H9 (cell line): ENCODE measurements at regions not wholly inside any gene's neighbourhood (a gene's known extent, or its start where the extent isn't known, plus 50 kb on each side); places are given as distances from the start of the nearest gene placed in this dataset.

Experiments
- DNase-seq: peaks from one replicate; pipeline ENCODE4 v3.0.0-alpha.2; 2017
- H2AFZ ChIP-seq: one replicate; pipeline ENCODE4 v1.6.1; 2013; ENCODE audit warnings: mild to moderate bottlenecking, low read length, control low read depth, moderate library complexity
- H2AK5ac ChIP-seq: 2 replicates; pipeline ENCODE4 v1.6.1; 2013; ENCODE audit warnings: low read length, control low read depth, mixed read lengths; ENCODE audit not compliant: insufficient read length
- H2BK120ac ChIP-seq: one replicate; pipeline ENCODE4 v1.6.1; 2013; ENCODE audit warnings: low read depth, mild to moderate bottlenecking, low read length, control low read depth, inconsistent platforms; ENCODE audit not compliant: poor library complexity, severe bottlenecking
- H2BK12ac ChIP-seq: 2 replicates; pipeline ENCODE4 v1.6.1; 2013; ENCODE audit warnings: low read length, control low read depth, mixed read lengths, low read depth; ENCODE audit not compliant: insufficient read length
- H2BK15ac ChIP-seq: 2 replicates; pipeline ENCODE4 v1.6.1; 2013; ENCODE audit warnings: low read depth, low read length, control low read depth
- H2BK20ac ChIP-seq: one replicate; pipeline ENCODE4 v1.6.1; 2013; ENCODE audit warnings: low read depth, mild to moderate bottlenecking, low read length, control low read depth, inconsistent platforms; ENCODE audit not compliant: poor library complexity, severe bottlenecking
- H2BK5ac ChIP-seq: 2 replicates; pipeline ENCODE4 v1.6.1; 2013; ENCODE audit warnings: low read length, control low read depth, mixed read lengths; ENCODE audit not compliant: insufficient read length
- H3K14ac ChIP-seq: 2 replicates; pipeline ENCODE4 v1.6.1; 2013; ENCODE audit warnings: low read length, control low read depth; ENCODE audit not compliant: insufficient read depth
- H3K18ac ChIP-seq: 2 replicates; pipeline ENCODE4 v1.6.1; 2013; ENCODE audit warnings: low read depth, mild to moderate bottlenecking, mixed read lengths, low read length, control low read depth; ENCODE audit not compliant: insufficient read length
- H3K23ac ChIP-seq: 2 replicates; pipeline ENCODE4 v1.6.1; 2013; ENCODE audit warnings: low read length, control low read depth, mixed read lengths, low read depth; ENCODE audit not compliant: insufficient read length
- H3K23me2 ChIP-seq: 2 replicates; pipeline ENCODE4 v1.6.1; 2013; ENCODE audit warnings: low read depth, mild to moderate bottlenecking, mixed read lengths, low read length, control low read depth; ENCODE audit not compliant: insufficient read length, poor library complexity, severe bottlenecking
- H3K27ac ChIP-seq: 2 replicates; pipeline ENCODE4 v1.5.1; 2013; ENCODE audit warnings: low read length, control low read depth, mixed read lengths, low read depth; ENCODE audit not compliant: insufficient read length
- H3K27me3 ChIP-seq: 2 replicates; pipeline ENCODE4 v1.6.1; 2013; ENCODE audit warnings: low read length, control low read depth, inconsistent platforms; ENCODE audit not compliant: insufficient read depth
- H3K4ac ChIP-seq: 2 replicates; pipeline ENCODE4 v1.6.1; 2013; ENCODE audit warnings: low read depth, mild to moderate bottlenecking, control low read depth, inconsistent platforms, low read length, moderate library complexity
- H3K4me1 ChIP-seq: 2 replicates; pipeline ENCODE4 v1.6.1; 2013; ENCODE audit warnings: low read length, control low read depth, inconsistent platforms; ENCODE audit not compliant: insufficient read depth
- H3K4me2 ChIP-seq: 2 replicates; pipeline ENCODE4 v1.6.1; 2013; ENCODE audit warnings: low read length, control low read depth, mixed read lengths; ENCODE audit not compliant: insufficient read length, insufficient read depth
- H3K56ac ChIP-seq: 2 replicates; pipeline ENCODE4 v1.6.1; 2013; ENCODE audit warnings: low read depth, mild to moderate bottlenecking, mixed read lengths, low read length, control low read depth; ENCODE audit not compliant: insufficient read length
- H3K79me1 ChIP-seq: 2 replicates; pipeline ENCODE4 v1.6.1; 2013; ENCODE audit warnings: low read depth, mild to moderate bottlenecking, moderate library complexity, low read length, control low read depth, inconsistent platforms; ENCODE audit not compliant: insufficient read depth, poor library complexity, severe bottlenecking
- H3K79me2 ChIP-seq: 2 replicates; pipeline ENCODE4 v1.6.1; 2013; ENCODE audit warnings: low read length, control low read depth, inconsistent platforms; ENCODE audit not compliant: insufficient read depth
- H3K9ac ChIP-seq: 2 replicates; pipeline ENCODE4 v1.6.1; 2013; ENCODE audit warnings: low read length, control low read depth, mixed read lengths; ENCODE audit not compliant: insufficient read length; ENCODE audit errors: extremely low read depth
- H3K9me3 ChIP-seq: one replicate; pipeline ENCODE4 v1.6.1; 2013; ENCODE audit warnings: low read depth, low read length, inconsistent platforms; ENCODE audit not compliant: control insufficient read depth
- H3T11ph ChIP-seq: one replicate; pipeline ENCODE4 v1.6.1; 2013; ENCODE audit warnings: mild to moderate bottlenecking, low read length, control low read depth, inconsistent platforms
- H4K20me1 ChIP-seq: one replicate; pipeline ENCODE4 v1.6.1; 2013; ENCODE audit not compliant: control insufficient read depth, insufficient read length, insufficient read depth
- H4K5ac ChIP-seq: 2 replicates; pipeline ENCODE4 v1.6.1; 2013; ENCODE audit warnings: low read depth, mild to moderate bottlenecking, mixed read lengths, low read length, control low read depth; ENCODE audit not compliant: insufficient read length
- H4K8ac ChIP-seq: replicated peaks from 2 replicates; pipeline ENCODE4 v1.6.1; 2013; ENCODE audit warnings: low read length, control low read depth, mixed read lengths, low read depth; ENCODE audit not compliant: insufficient read length
- H4K91ac ChIP-seq: 2 replicates; pipeline ENCODE4 v1.6.1; 2013; ENCODE audit warnings: low read depth, mild to moderate bottlenecking, moderate library complexity, mixed read lengths, low read length, control low read depth; ENCODE audit not compliant: insufficient read length
- H3K27ac Mint-ChIP-seq, 3 experiments: 2 replicates in 2 of 3; 3 replicates in 1 of 3; pipeline ENCODE4 v1.8.0; 2020 to 2021; ENCODE audit warnings: mixed read lengths in 3 of 3, mild to moderate bottlenecking in 1 of 3, moderate library complexity in 1 of 3
- H3K27me3 Mint-ChIP-seq: 2 replicates; pipeline ENCODE4 v1.8.0; 2021; ENCODE audit warnings: low read depth, mild to moderate bottlenecking, moderate library complexity, mixed read lengths
- H3K36me3 Mint-ChIP-seq, 3 experiments: 2 replicates in 2 of 3; 3 replicates in 1 of 3; pipeline ENCODE4 v1.8.0; 2020 to 2021; ENCODE audit warnings: low read depth in 3 of 3, mixed read lengths in 3 of 3; ENCODE audit not compliant: insufficient read depth in 1 of 3
- H3K4me1 Mint-ChIP-seq, 2 experiments: 2 replicates each; pipeline ENCODE4 v1.8.0; 2020; ENCODE audit warnings: mixed read lengths in 2 of 2
- H3K4me3 Mint-ChIP-seq, 2 experiments: 2 replicates in 1 of 2; 3 replicates in 1 of 2; pipeline ENCODE4 v1.8.0; 2020 to 2021; ENCODE audit warnings: mild to moderate bottlenecking in 2 of 2, mixed read lengths in 2 of 2, moderate library complexity in 1 of 2
- H3K9me3 Mint-ChIP-seq, 2 experiments: 2 replicates in 1 of 2; 3 replicates in 1 of 2; pipeline ENCODE4 v1.8.0; 2020; ENCODE audit warnings: mild to moderate bottlenecking in 2 of 2, mixed read lengths in 2 of 2, moderate library complexity in 1 of 2
- WGBS: extraction: QIAGEN DNeasy Blood & Tissue Kit; methylation state at CpG from one replicate; pipeline ENCODE4 v1.1.7; 2013; ENCODE audit warnings: missing lambda C conversion rate, low lambda C conversion rate, mixed read lengths; ENCODE audit not compliant: insufficient read length; ENCODE audit errors: extremely low coverage; 5-methylcytosine and 5-hydroxymethylcytosine counted together
- TF ChIP-seq, protein P1 (sequence below): fragments of 200-600 bp; sonication (generic); conservative IDR thresholded peaks from 3 replicates; pipeline ENCODE4 v1.8.0; 2021; ENCODE audit warnings: antibody characterized with exemption, mild to moderate bottlenecking

DNA sequence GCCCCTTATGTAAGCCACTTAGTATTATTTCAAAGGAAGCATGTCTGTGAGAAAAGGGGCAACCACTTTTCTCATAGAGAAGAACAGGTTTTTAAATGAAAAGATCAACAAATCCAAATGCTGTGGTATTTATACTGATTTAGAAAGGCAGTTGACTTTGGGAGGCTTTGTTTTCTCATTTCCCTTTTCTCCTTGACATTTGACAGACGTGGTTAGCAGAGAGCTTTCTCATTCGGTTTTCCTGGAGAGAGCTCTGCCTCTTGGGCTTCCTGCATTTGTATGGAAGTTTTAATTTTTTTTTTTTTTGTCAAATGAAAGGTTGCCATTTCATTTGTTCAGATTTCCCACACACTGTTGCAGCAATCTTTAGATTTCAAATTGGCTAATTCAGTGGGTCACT is 62.5 kb downstream of the EXOSC2 start:
- H3K27ac ChIP-seq: no peak overlapping the region
- DNase-seq: no peak
- no peaks in the 10 kb centered on the region; the same call in 1 of the 2 replicates for H3K4me1 ChIP-seq
- WGBS: no CpG with 5 or more reads among the region's 2 CpGs
- no peak overlapping the region for H4K5ac ChIP-seq
- H3K9me3 ChIP-seq: no peaks in the 10 kb centered on the region
- H2BK5ac ChIP-seq: no peak overlapping the region
- H3K27me3 ChIP-seq: no peaks in the 10 kb centered on the region
- H2BK120ac ChIP-seq: no peak overlapping the region
- Mint-ChIP-seq H3K4me3 (no peak overlapping the region), H3K27ac (no peak overlapping the region), H3K4me1 (peaks cover 21 to 24% of the 10 kb centered on the region in 2 experiments), H3K36me3 (no peaks in the 10 kb centered on the region; a peak in 1 of 7 replicates), H3K9me3 (no peaks in the 10 kb centered on the region; a peak in 1 of 5 replicates), H3K27me3 (no peaks in the 10 kb centered on the region)
- H3K23ac ChIP-seq: no peak overlapping the region
- H2AFZ ChIP-seq: no peak overlapping the region
- no peak overlapping the region for H3K56ac ChIP-seq
- no peaks in the 10 kb centered on the region for H3K79me2 ChIP-seq
- no peak overlapping the region for H3K9ac ChIP-seq
- H3K4ac ChIP-seq: no peak overlapping the region
- no peaks in the 10 kb centered on the region for H3K23me2 ChIP-seq
- no peak overlapping the region for H3K18ac ChIP-seq
- H4K20me1 ChIP-seq: no peaks in the 10 kb centered on the region
- no peak overlapping the region for H4K91ac ChIP-seq
- H2BK15ac ChIP-seq: no peak overlapping the region
- TF ChIP-seq, protein P1, sequence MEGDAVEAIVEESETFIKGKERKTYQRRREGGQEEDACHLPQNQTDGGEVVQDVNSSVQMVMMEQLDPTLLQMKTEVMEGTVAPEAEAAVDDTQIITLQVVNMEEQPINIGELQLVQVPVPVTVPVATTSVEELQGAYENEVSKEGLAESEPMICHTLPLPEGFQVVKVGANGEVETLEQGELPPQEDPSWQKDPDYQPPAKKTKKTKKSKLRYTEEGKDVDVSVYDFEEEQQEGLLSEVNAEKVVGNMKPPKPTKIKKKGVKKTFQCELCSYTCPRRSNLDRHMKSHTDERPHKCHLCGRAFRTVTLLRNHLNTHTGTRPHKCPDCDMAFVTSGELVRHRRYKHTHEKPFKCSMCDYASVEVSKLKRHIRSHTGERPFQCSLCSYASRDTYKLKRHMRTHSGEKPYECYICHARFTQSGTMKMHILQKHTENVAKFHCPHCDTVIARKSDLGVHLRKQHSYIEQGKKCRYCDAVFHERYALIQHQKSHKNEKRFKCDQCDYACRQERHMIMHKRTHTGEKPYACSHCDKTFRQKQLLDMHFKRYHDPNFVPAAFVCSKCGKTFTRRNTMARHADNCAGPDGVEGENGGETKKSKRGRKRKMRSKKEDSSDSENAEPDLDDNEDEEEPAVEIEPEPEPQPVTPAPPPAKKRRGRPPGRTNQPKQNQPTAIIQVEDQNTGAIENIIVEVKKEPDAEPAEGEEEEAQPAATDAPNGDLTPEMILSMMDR: no peak
- H2BK12ac ChIP-seq: no peak overlapping the region
- H3K14ac ChIP-seq: no peak overlapping the region
- no peak overlapping the region for H2BK20ac ChIP-seq
- H3K79me1 ChIP-seq: no peaks in the 10 kb centered on the region
- H3K4me2 ChIP-seq: no peak overlapping the region
- no peak overlapping the region for H3T11ph ChIP-seq
- no peak overlapping the region for H2AK5ac ChIP-seq
- H4K8ac ChIP-seq: no peak overlapping the region
